ENCODE measurements at regions not wholly inside any gene's neighbourhood (a gene's known extent, or its start where the extent isn't known, plus 50 kb on each side); places are given as distances from the start of the nearest gene placed in this dataset.

DNA sequence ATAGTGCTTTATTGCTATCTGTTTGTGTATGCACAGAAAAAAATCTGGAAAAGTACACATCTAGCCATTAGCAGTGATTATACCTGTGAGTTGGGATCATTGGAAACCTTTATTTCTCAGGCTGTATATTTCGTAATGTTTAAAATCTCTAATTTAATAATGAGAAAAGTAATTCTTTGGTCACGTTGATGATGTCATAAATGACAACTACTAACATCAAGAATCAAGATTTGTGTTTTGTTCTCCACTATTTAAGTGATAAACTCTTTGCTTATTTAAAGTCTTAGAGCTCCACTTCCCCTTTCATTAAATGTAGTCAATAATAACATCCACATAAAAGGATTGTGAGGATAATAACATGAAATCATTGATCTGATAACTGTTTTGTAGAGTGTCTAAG lies 126.2 kb downstream of the TMA16 start:
- Histone ChIP-seq H3K36me3 (ENCODE audit: control insufficient read depth in 2 of 2, insufficient read depth in 2 of 2, low read length in 2 of 2) (no peaks in the 10 kb centered on the region), H3K27me3 (ENCODE audit: control insufficient read depth in 2 of 2, insufficient read depth in 2 of 2, low read length in 2 of 2) (no peaks in the 10 kb centered on the region), H3K4me1 (ENCODE audit: control insufficient read depth in 2 of 2, insufficient read depth in 2 of 2, low read length in 2 of 2) (no peaks in the 10 kb centered on the region), H3K9me3 (ENCODE audit: control insufficient read depth in 2 of 2, low read length in 2 of 2) (no peaks in the 10 kb centered on the region), H3K4me3 (ENCODE audit: low read length in 2 of 2) (no peak overlapping the region), H3K9ac (ENCODE audit: low read depth in 1 of 2, low read length in 2 of 2) (no peak overlapping the region), H3K27ac (ENCODE audit: low read depth in 2 of 2, low read length in 2 of 2) (no peak overlapping the region)

DNA sequence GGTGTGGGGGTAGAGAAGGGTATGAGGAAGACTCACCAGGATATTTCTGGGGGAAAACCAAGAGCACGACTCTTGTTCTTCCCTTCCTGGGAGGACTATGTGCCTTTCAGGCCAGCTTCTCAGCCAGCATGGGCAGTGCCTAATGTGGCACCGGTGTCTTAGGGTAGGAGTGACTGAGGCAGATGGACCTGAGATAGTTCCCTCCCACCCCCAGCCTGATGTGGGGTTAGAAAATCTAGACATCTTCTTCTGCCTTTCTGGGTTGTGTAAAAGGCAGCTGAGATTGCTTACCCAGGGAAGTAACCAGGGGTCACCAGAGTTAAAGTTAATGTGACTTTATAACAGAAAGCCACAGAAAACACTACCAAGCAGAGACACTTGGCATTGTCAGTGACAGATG lies 127.3 kb downstream of the TMA16 start:
- Histone ChIP-seq H3K27me3 (ENCODE audit: control insufficient read depth in 2 of 2, insufficient read depth in 2 of 2, low read length in 2 of 2) (no peaks in the 10 kb centered on the region), H3K27ac (ENCODE audit: low read depth in 2 of 2, low read length in 2 of 2) (no peak overlapping the region)

DNA sequence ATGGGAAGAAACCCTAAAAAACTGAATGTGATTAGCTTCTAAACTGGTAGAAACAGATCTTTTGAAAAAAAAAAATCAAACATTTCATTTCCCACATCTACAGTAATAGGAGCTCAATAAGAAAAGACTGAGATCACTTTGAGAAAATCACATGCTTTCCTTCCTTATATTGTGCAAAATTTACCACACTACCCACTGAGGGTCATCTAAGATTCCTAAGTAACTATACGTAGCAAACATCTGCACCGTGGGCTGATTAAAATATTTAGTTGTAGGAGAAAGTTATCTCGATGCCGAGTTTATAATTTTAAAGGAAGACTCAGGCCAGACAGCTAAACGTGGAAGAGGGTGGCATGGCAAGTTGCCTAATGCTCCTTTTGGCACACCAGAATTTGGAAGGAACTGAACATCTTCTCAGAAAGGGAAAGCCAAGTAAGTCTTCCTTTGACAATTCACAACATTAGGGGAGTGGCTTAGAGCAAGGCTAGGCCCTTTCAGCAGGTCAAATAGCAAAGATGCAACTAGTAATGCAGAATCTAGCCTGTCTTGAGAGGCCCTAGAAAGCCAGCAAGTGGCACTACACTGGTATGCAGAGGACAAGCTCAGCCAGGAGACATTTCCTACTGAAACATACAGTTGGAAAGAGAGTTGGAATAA lies 128.0 kb downstream of the TMA16 start:
- H3K27ac ChIP-seq (ENCODE audit: low read depth in 2 of 2, low read length in 2 of 2): no peak overlapping the region
- no peak overlapping the region for H3K9ac ChIP-seq (ENCODE audit: low read depth in 1 of 2, low read length in 2 of 2)
- no peaks in the 10 kb centered on the region for H3K4me1 ChIP-seq (ENCODE audit: control insufficient read depth in 2 of 2, insufficient read depth in 2 of 2, low read length in 2 of 2)

More for the DNA sequence above, 127.3 kb downstream of the TMA16 start:
- H3K4me3 ChIP-seq (ENCODE audit: low read length in 2 of 2): no peak overlapping the region
- no peaks in the 10 kb centered on the region for H3K4me1 ChIP-seq (ENCODE audit: control insufficient read depth in 2 of 2, insufficient read depth in 2 of 2, low read length in 2 of 2)
- no peaks in the 10 kb centered on the region for H3K9me3 ChIP-seq (ENCODE audit: control insufficient read depth in 2 of 2, low read length in 2 of 2)
- no peak overlapping the region for H3K9ac ChIP-seq (ENCODE audit: low read depth in 1 of 2, low read length in 2 of 2)
- no peaks in the 10 kb centered on the region for H3K36me3 ChIP-seq (ENCODE audit: control insufficient read depth in 2 of 2, insufficient read depth in 2 of 2, low read length in 2 of 2)

DNA sequence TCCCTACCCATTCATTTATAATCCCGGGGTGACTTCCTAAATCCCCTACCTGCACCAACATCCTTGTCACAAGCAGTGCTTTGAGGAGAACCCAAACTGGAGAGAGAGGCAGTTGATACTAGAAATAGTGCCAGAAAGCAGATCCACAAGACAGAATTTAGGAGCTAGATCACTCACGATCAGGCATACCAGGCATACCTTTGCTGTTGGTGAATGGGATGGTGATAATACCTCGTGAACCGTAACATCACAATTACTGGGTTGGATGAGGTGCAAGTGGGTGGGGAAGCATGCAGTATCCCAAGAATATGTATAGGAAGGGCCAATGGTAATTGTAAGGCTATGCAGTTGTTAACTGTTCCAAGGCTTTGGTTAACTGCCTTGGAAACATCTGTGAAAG lies 129.3 kb downstream of the TMA16 start:
- no peak overlapping the region for H3K9ac ChIP-seq (ENCODE audit: low read depth in 1 of 2, low read length in 2 of 2)
- no peak overlapping the region for H3K27ac ChIP-seq (ENCODE audit: low read depth in 2 of 2, low read length in 2 of 2)
- no peaks in the 10 kb centered on the region for H3K27me3 ChIP-seq (ENCODE audit: control insufficient read depth in 2 of 2, insufficient read depth in 2 of 2, low read length in 2 of 2)
- no peaks in the 10 kb centered on the region for H3K36me3 ChIP-seq (ENCODE audit: control insufficient read depth in 2 of 2, insufficient read depth in 2 of 2, low read length in 2 of 2)
- no peak overlapping the region for H3K4me3 ChIP-seq (ENCODE audit: low read length in 2 of 2)
- H3K4me1 ChIP-seq (ENCODE audit: control insufficient read depth in 2 of 2, insufficient read depth in 2 of 2, low read length in 2 of 2): no peaks in the 10 kb centered on the region
- no peaks in the 10 kb centered on the region for H3K9me3 ChIP-seq (ENCODE audit: control insufficient read depth in 2 of 2, low read length in 2 of 2)

More for the DNA sequence above, 128.0 kb downstream of the TMA16 start:
- Histone ChIP-seq H3K36me3 (ENCODE audit: control insufficient read depth in 2 of 2, insufficient read depth in 2 of 2, low read length in 2 of 2) (no peaks in the 10 kb centered on the region), H3K9me3 (ENCODE audit: control insufficient read depth in 2 of 2, low read length in 2 of 2) (no peaks in the 10 kb centered on the region), H3K27me3 (ENCODE audit: control insufficient read depth in 2 of 2, insufficient read depth in 2 of 2, low read length in 2 of 2) (no peaks in the 10 kb centered on the region), H3K4me3 (ENCODE audit: low read length in 2 of 2) (no peak overlapping the region)

DNA sequence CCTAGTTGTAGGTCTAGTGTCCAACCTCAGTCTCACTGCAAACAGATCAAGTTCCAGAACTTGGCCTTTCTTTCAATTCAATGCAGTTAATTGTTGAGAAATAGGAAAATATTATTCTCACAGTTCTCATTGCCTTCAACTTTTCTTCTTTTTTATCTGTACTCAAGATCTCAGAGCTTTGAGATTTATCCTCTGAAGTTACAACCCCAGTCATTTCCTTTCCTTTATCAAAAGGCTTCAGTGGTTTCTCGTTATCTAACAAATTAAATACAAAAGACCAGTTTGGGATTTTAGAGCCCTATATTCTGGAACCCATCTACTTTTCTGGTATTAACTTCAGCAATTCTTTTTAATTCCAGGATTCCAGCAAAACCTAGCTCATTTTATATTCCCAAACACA lies 130.2 kb downstream of the TMA16 start:
- Histone ChIP-seq H3K4me1 (ENCODE audit: control insufficient read depth in 2 of 2, insufficient read depth in 2 of 2, low read length in 2 of 2) (no peaks in the 10 kb centered on the region), H3K27ac (ENCODE audit: low read depth in 2 of 2, low read length in 2 of 2) (no peak overlapping the region), H3K4me3 (ENCODE audit: low read length in 2 of 2) (no peak overlapping the region), H3K36me3 (ENCODE audit: control insufficient read depth in 2 of 2, insufficient read depth in 2 of 2, low read length in 2 of 2) (no peaks in the 10 kb centered on the region), H3K9ac (ENCODE audit: low read depth in 1 of 2, low read length in 2 of 2) (no peak overlapping the region), H3K27me3 (ENCODE audit: control insufficient read depth in 2 of 2, insufficient read depth in 2 of 2, low read length in 2 of 2) (no peaks in the 10 kb centered on the region), H3K9me3 (ENCODE audit: control insufficient read depth in 2 of 2, low read length in 2 of 2) (no peaks in the 10 kb centered on the region)

DNA sequence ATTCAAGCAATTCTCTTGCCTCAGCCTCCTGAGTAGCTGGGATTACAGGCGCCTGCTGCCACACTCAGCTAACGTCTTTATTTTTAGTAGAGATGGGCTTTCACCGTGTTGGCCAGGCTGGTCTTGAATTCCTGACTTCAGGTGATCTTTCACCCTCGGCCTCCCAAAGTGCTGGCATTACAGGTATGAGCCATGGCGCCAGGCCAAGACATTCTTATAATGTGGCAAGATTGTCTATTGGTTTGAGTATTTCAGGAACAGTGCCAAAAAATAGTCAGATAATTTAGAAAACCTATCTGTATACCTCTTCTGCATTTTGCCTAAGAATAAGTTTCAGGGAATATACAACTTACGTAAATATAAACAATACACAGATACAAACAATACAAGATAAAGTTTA lies 136.8 kb downstream of the TMA16 start:
- Histone ChIP-seq H3K9ac (ENCODE audit: low read depth in 1 of 2, low read length in 2 of 2) (no peak overlapping the region), H3K27me3 (ENCODE audit: control insufficient read depth in 2 of 2, insufficient read depth in 2 of 2, low read length in 2 of 2) (no peaks in the 10 kb centered on the region), H3K4me1 (ENCODE audit: control insufficient read depth in 2 of 2, insufficient read depth in 2 of 2, low read length in 2 of 2) (no peaks in the 10 kb centered on the region), H3K36me3 (ENCODE audit: control insufficient read depth in 2 of 2, insufficient read depth in 2 of 2, low read length in 2 of 2) (no peaks in the 10 kb centered on the region), H3K27ac (ENCODE audit: low read depth in 2 of 2, low read length in 2 of 2) (no peak overlapping the region), H3K9me3 (ENCODE audit: control insufficient read depth in 2 of 2, low read length in 2 of 2) (no peaks in the 10 kb centered on the region), H3K4me3 (ENCODE audit: low read length in 2 of 2) (no peak overlapping the region)

DNA sequence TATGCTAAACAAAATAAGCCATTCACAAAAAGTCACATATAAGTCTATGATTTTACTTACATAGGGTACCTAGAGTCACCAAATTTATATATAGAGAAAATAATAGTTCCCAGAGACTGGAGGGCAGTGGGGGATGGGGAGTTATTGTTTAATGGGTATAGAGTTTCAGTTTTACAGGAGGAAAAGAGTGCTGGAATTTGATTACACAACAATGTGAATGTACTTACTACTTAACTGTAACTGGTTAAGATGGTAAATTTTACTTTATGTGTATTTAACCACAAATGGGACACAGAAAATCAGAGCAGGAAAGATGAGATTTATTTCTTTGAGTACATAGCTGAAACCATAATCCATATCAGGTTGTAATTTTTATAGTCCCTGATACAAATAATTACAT lies 144.4 kb downstream of the TMA16 start:
- H3K4me3 ChIP-seq (ENCODE audit: low read length in 2 of 2): no peak overlapping the region
- no peaks in the 10 kb centered on the region for H3K36me3 ChIP-seq (ENCODE audit: control insufficient read depth in 2 of 2, insufficient read depth in 2 of 2, low read length in 2 of 2)
- H3K9ac ChIP-seq (ENCODE audit: low read depth in 1 of 2, low read length in 2 of 2): no peak overlapping the region
- H3K27me3 ChIP-seq (ENCODE audit: control insufficient read depth in 2 of 2, insufficient read depth in 2 of 2, low read length in 2 of 2): no peaks in the 10 kb centered on the region
- no peak overlapping the region for H3K27ac ChIP-seq (ENCODE audit: low read depth in 2 of 2, low read length in 2 of 2)
- H3K9me3 ChIP-seq (ENCODE audit: control insufficient read depth in 2 of 2, low read length in 2 of 2): no peaks in the 10 kb centered on the region
- H3K4me1 ChIP-seq (ENCODE audit: control insufficient read depth in 2 of 2, insufficient read depth in 2 of 2, low read length in 2 of 2): no peaks in the 10 kb centered on the region

DNA sequence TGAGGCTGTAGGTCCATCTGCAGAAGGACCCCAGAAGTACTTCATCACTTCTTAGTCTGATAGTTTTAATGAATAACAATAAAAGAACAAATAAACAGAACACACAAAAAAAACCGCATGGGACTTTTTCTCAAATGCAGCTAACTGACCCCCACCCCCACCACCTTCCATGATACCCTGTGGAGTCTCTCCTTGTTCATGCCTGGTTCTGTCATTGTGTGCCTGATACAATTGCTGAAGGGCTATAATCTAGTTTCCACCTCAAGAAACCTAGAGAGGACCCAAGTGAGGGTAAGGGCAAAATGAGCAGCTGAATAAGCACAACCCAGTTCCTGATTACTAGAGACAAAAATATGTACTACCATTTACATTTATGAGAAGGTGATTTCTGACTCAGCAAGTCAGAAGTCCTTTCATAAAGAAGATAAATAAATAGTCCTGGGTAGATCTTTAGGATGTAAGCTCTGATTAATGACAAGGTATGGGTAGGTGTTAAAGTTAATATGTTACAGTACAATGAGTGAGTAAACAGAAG lies 155.1 kb downstream of the TMA16 start:
- no peaks in the 10 kb centered on the region for H3K4me1 ChIP-seq (ENCODE audit: control insufficient read depth in 2 of 2, insufficient read depth in 2 of 2, low read length in 2 of 2)
- H3K27me3 ChIP-seq (ENCODE audit: control insufficient read depth in 2 of 2, insufficient read depth in 2 of 2, low read length in 2 of 2): no peaks in the 10 kb centered on the region
- H3K36me3 ChIP-seq (ENCODE audit: control insufficient read depth in 2 of 2, insufficient read depth in 2 of 2, low read length in 2 of 2): no peaks in the 10 kb centered on the region
- no peak overlapping the region for H3K27ac ChIP-seq (ENCODE audit: low read depth in 2 of 2, low read length in 2 of 2)
- H3K9ac ChIP-seq (ENCODE audit: low read depth in 1 of 2, low read length in 2 of 2): no peak overlapping the region
- peaks cover 0 to 4% of the 10 kb centered on the region in 2 donors for H3K9me3 ChIP-seq (ENCODE audit: control insufficient read depth in 2 of 2, low read length in 2 of 2)
- no peak overlapping the region for H3K4me3 ChIP-seq (ENCODE audit: low read length in 2 of 2)

DNA sequence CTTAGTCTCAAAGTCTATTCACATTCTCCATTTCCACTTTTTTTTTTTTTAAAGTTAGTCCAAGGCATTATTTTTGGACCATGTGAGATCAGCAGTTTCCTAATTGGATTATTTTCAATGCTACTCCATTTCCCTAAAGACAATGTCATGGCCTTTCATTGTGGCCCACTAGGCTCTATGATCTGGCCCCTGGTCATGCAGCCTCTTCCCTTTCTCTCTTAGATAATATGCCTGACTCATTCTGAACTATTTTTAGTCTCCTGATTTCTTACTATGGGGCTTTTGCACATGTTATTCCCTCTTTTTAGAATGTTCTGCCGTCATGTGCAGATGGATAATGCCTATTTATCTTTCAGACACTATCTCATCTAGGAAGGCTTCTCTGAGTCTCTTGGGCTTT lies 157.3 kb downstream of the TMA16 start:
- H3K27ac ChIP-seq (ENCODE audit: low read depth in 2 of 2, low read length in 2 of 2): no peak overlapping the region
- H3K36me3 ChIP-seq (ENCODE audit: control insufficient read depth in 2 of 2, insufficient read depth in 2 of 2, low read length in 2 of 2): no peaks in the 10 kb centered on the region
- no peak overlapping the region for H3K4me3 ChIP-seq (ENCODE audit: low read length in 2 of 2)
- H3K9me3 ChIP-seq (ENCODE audit: control insufficient read depth in 2 of 2, low read length in 2 of 2): no peaks in the 10 kb centered on the region
- H3K9ac ChIP-seq (ENCODE audit: low read depth in 1 of 2, low read length in 2 of 2): no peak overlapping the region
- no peaks in the 10 kb centered on the region for H3K27me3 ChIP-seq (ENCODE audit: control insufficient read depth in 2 of 2, insufficient read depth in 2 of 2, low read length in 2 of 2)
- H3K4me1 ChIP-seq (ENCODE audit: control insufficient read depth in 2 of 2, insufficient read depth in 2 of 2, low read length in 2 of 2): no peaks in the 10 kb centered on the region

DNA sequence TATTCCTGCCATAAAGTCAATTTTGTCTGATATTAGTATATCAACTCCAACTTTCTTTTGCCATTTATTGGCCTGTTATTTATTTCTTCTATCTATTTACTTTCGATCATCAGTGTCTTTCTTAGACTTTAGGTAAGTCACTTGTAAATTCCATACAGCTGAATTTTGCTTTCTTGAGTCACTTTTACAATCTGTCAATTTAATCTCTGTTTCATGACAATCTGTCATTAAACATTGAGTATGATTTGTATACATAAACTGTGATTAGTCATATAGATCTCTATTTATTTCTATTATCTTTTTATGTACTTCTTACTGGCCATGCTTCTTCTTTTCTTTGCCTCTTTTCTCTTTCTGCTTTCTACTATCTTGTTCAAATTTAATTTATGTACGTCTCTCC lies 160.1 kb downstream of the TMA16 start:
- Histone ChIP-seq H3K4me1 (ENCODE audit: control insufficient read depth in 2 of 2, insufficient read depth in 2 of 2, low read length in 2 of 2) (no peaks in the 10 kb centered on the region), H3K9me3 (ENCODE audit: control insufficient read depth in 2 of 2, low read length in 2 of 2) (no peaks in the 10 kb centered on the region), H3K27me3 (ENCODE audit: control insufficient read depth in 2 of 2, insufficient read depth in 2 of 2, low read length in 2 of 2) (no peaks in the 10 kb centered on the region), H3K36me3 (ENCODE audit: control insufficient read depth in 2 of 2, insufficient read depth in 2 of 2, low read length in 2 of 2) (no peaks in the 10 kb centered on the region), H3K27ac (ENCODE audit: low read depth in 2 of 2, low read length in 2 of 2) (no peak overlapping the region), H3K9ac (ENCODE audit: low read depth in 1 of 2, low read length in 2 of 2) (no peak overlapping the region), H3K4me3 (ENCODE audit: low read length in 2 of 2) (no peak overlapping the region)

All from mucosa of rectum (tissue), 2 donors.